SH-SY5Y (cell line): ENCODE measurements at regions not wholly inside any gene's neighbourhood (a gene's known extent, or its start where the extent isn't known, plus 50 kb on each side); places are given as distances from the start of the nearest gene placed in this dataset.

Source experiments
- GATA2 ChIP-seq: IDR thresholded peaks from 2 replicates; pipeline ENCODE4 v1.6.1; 2011; ENCODE audit warnings: mild to moderate bottlenecking, low read depth, low read length
- GATA3 ChIP-seq: IDR thresholded peaks from 2 replicates; pipeline ENCODE4 v1.6.1; 2011; ENCODE audit warnings: low read depth, mild to moderate bottlenecking, low read length, moderate library complexity

DNA sequence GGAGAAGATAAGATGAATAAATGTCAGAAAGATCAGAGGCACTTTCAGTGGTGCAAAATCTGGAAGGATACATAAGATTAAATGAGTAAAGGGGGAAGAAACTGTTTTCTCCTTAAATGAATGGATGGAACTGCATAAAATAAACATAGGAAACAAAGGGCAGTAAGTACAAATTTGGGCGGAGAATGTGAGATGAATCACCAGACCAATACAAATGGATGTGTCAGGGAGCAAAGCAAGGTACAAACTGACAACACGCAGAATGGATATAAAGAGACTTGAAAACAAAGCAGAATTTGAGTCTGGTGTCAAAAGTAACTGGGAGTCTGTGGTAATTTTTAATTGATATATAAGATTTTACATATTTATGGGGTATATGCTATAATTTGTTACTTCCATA lies 175.3 kb upstream of the PCDH18 start:
- TF ChIP-seq GATA2: no peak
- TF ChIP-seq GATA3: no peak
